GM13977 (cell line): ENCODE measurements at regions not wholly inside any gene's neighbourhood (a gene's known extent, or its start where the extent isn't known, plus 50 kb on each side); places are given as distances from the start of the nearest gene placed in this dataset.

Source experiments
- DNase-seq: peaks from one replicate; pipeline ENCODE4 v3.0.0; 2012; ENCODE audit warnings: low spot score
- in situ Hi-C: fragments of 300-500 bp; cut with MboI; formaldehyde crosslinking; loops from one replicate; pipeline ENCODE4 v1.12.0; 2022; ENCODE audit warnings: low sequenced_read_pairs, low pct_unique_long_range_greater_than_20kb, mixed read lengths, inconsistent platforms; ENCODE audit not compliant: unreplicated experiment
- TF ChIP-seq, protein P1 (sequence below): IDR thresholded peaks from 2 replicates; pipeline ENCODE4 v1.5.1; 2012; ENCODE audit warnings: mild to moderate bottlenecking, control low read depth; ENCODE audit not compliant: insufficient read depth; ENCODE audit errors: extremely low read depth, missing control alignments

- DNase-seq: no peak
- TF ChIP-seq, protein P1, sequence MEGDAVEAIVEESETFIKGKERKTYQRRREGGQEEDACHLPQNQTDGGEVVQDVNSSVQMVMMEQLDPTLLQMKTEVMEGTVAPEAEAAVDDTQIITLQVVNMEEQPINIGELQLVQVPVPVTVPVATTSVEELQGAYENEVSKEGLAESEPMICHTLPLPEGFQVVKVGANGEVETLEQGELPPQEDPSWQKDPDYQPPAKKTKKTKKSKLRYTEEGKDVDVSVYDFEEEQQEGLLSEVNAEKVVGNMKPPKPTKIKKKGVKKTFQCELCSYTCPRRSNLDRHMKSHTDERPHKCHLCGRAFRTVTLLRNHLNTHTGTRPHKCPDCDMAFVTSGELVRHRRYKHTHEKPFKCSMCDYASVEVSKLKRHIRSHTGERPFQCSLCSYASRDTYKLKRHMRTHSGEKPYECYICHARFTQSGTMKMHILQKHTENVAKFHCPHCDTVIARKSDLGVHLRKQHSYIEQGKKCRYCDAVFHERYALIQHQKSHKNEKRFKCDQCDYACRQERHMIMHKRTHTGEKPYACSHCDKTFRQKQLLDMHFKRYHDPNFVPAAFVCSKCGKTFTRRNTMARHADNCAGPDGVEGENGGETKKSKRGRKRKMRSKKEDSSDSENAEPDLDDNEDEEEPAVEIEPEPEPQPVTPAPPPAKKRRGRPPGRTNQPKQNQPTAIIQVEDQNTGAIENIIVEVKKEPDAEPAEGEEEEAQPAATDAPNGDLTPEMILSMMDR: no peak
- in situ Hi-C loops: loop anchor here (25.0 kb wide), 1 partner anchor 834 kb away; the partner anchor contains the start of gene RNASEH2B
Measured at GRCh38 chr13:50078231-50078894, 63.1 kb downstream of the KCNRG start.

DNA sequence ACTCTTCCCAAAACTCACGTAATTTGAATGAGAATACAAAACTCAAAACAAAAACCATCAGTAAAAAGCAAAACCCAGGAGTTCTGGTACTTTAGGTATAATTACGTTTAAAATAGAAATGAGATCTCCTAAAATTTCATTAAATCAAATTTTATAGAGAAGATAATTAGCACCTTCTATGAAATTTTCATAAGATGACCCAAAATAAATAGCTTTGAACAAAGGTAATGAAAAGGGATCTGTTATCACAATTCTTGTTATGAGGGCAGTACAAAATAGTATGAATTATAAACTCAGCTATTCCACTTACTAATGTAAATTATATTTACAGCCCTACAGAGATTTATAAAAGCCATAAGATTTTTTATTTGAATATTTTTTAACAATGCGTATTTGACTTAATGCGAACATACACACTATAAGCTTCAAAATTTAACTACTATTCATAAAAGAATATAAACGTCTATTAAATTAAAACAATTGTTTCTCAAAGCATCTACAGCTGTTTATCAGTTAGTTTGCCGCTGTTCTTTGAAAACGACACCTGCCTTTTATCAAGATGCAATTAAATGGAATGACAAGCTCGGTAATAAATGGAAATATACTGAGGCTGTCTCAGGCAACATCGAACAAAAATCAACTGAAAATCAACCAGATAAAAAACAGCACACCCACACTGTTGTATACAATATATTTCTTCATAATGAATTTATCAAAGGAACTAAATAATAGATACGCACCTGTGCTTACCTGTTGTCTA, 63.8 kb downstream of the KCNRG start:
- in situ Hi-C loops: loop anchor here (25.0 kb wide), 1 partner anchor 833 kb away; the partner anchor contains the start of gene RNASEH2B
- no peak for DNase-seq
- TF ChIP-seq, protein P1: no peak

DNA sequence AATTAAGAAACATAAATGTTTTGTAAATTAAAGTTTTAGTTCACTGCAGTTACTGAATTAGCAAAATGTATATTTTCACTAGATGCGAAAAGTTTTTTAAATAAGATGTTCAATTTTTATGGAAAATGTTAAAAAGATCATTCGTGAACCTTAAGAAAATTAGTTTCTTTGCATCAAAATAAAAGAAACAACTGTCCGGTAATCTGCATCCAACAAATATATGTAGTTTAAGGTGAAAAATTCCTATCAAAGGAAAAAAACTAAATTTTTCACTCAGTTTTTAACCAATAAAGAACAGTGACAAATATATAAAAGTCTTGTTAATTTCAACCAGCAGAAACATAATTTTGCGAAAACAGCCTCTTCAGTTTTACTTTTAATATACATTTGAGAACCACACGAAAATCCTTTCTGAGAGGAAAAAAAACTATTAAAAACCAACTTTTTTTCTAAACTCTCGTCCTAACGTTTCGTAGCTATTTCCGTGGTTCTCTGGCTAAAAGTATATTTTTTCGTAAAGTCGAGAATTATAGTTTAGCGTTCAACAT, 64.5 kb downstream of the KCNRG start:
- TF ChIP-seq, protein P1: no peak
- no peak for DNase-seq
- in situ Hi-C loops: loop anchor here (10.0 to 25.0 kb wide), 2 partner anchors 725 to 833 kb away; partner anchors contain the start of gene RNASEH2B

DNA sequence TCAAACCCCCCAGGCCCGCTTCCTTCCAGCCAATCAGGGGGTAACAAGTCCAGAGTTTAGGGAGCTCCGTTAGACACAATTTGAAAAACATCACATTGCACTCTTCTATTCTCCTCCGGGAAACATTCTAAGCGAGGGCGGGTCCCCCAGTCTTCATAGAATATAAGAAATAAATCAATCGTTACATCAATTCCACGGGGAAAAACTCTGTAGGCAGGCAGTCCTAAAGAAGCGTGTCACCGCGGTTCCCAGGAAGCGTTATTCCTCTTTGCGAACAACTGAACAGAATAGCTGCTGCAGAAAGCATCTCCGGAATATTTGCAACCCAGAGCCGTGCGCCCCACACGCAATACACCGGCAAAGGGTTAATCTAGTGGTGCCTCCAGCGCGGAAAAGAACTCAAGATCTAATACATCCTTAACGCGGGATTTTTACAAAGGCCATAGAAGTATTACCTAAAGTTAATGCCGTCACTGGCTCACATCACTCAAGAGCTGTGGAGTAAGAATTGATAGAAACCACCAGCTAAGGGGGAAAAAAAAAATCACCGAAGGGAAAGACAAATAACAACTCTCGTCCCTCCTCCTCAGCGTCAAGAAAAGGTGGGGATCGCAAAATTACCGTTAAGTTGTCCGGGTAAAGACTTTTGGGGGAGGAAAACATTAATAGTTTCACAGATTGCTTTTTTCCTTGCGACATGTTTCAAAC, 65.1 kb downstream of the KCNRG start:
- DNase-seq: no peak
- TF ChIP-seq, protein P1: no peak
- in situ Hi-C loops: loop anchor here (10.0 to 25.0 kb wide), 2 partner anchors 724 to 832 kb away; partner anchors contain the start of gene RNASEH2B

DNA sequence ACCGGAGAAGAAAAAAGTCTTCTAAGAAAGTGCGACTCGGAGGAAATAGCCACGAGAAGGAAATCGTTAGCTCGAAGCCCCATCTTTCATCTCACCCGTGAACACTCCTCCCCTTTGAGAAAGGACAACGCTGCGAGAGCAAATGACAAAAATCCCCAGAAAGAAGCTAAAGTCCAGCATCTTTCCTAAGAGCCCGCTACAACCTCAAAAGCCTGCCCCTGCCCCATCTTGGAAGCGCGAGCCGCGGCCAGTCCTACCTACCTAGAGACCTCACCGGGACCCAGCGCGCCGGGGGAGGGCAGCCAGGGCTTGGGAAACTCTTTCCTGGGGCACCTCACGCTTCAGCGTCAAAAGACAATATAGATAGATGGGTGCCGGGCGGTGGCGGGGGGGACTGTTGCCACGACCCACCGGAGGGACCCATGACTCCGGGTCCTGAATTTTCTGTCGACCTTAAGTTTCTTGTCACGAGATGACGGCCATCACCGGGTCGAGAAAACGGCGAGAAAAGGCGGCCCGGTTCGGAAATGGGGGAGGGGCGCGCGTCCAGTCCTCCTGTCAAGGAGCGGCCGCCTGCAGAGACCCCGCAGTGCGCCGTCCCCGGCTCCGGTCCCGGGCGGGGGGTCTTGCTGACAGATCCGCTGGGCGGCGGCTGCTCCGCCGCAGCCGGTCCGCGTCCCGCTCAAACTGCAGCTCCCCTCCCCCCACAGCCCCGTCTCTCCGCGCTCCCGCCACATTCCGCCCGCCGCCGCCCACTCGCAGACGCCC, 65.9 kb downstream of the KCNRG start:
- peak; percentile 22 for DNase-seq
- in situ Hi-C loops: loop anchor here (10.0 to 25.0 kb wide), 2 partner anchors 724 to 831 kb away; partner anchors contain the start of gene RNASEH2B
- TF ChIP-seq, protein P1: no peak
